HG02642 (cell line): ENCODE measurements at regions not wholly inside any gene's neighbourhood (a gene's known extent, or its start where the extent isn't known, plus 50 kb on each side); places are given as distances from the start of the nearest gene placed in this dataset.
"Not testable (repeated sequence)": the region's sequence is repeated elsewhere in the genome, so short reads cannot be mapped to it uniquely, and the experiment has no call there.

Experiments
- ATAC-seq: cut with Tn5 transposase; IDR thresholded peaks from one replicate; pipeline ENCODE4 v1.9.1; 2021; ENCODE audit warnings: mild to moderate bottlenecking; ENCODE audit not compliant: unreplicated experiment, poor library complexity

DNA sequence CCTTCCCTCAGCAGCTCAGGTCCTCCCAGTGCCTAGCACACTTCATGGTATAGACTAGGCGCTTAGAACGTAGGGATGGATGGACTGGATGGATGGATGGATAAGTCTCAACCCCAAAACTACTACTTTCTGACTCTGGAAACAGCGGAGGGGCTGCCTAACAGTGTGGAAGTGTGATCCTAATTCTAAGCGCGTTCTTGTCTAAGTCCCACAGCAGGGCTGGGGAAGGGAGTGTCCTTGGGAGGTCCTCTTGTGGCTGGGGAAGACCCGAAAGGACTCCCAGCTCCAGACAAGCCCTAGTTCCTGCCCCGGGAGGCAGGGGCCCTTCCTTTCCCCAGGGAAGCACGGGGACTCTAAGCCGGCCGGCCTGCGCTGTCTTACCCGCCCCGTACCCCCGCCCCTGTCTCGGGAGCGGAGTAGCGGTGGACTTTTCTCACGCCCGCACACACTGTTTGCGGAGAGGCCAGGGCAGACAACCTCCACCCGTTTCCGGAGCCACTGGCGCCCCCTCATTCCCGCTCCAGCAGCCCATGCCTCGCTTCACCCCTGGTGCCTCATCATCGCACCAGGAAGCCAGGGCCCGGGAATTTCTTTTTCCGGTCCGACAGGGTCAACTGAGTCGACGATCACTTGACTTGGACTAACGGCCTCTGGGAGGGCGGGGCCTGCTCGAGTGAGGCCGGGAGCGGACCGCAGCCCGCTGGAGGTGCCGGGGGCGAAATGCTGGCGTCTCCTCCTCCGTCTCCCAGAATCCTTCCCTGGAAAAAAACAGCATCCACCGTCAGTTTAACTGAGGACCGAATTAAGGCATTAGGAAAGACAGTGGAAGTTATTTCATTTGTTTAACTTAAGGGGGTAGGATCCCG lies 133.3 kb downstream of the TBC1D2B start:
- no peak for ATAC-seq

DNA sequence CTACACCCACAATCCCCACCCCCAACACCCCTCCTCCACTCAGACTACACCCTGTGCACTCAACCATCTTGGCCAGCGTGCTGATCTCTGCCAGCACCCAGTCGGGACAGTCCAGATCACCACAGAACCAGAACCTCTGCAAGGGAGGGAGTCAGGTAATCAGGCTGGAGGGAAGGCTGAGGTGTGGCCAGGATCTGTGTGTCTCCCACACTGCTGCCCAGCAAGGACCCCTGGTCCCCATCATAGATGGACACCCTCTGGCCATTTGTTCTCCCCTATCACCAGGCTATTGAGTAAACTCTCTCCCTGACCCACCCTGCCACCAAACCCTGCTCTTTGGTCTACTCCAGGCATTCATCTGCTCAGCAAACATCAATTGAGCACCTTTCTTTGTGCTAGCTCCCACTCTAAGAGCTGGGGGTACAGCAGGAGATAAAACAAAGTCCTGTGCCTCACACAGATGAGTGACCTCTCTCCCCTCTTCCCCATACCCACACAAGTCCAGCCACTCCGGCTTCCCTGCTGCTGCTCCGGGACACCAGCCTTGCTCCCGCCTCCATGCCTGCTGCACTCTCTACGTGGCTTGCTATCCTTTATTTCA lies 134.8 kb downstream of the TBC1D2B start:
- no peak for ATAC-seq

DNA sequence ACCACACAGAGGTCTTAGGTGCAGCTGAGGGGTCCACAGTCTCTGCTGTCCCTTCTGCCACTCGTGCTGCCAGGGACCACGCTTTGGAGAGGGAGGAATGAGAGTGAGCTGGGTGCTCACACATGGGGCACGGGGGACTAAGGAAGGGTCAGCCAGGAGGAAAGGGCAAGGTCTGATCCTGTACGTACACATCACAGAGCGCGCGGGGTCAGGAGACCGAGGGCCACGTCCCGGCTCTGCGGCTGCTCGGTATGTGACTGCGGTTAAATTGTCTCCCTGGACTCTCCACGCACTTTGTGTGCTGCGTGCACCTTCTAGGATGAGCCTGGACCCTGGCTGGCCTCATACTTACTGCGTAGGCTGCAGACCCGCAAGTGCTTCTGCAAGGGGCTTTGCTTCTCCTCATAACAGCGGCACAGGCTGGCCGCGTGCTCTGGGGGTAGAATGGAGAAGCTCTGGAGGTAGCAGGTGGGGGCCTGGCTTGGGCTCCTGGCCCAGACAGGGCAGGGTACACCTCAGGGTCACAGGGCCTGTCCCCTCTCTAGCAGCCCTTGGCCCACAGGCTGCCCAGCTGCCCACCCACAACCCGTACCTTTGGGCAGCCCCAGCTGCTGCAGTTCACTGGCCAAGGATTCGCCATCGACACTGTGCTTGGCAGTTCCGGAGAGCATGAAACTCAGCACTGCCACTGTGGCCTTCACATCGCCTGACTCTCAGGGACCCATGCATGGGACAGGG lies 136.3 kb downstream of the TBC1D2B start:
- not testable (repeated sequence) for ATAC-seq

DNA sequence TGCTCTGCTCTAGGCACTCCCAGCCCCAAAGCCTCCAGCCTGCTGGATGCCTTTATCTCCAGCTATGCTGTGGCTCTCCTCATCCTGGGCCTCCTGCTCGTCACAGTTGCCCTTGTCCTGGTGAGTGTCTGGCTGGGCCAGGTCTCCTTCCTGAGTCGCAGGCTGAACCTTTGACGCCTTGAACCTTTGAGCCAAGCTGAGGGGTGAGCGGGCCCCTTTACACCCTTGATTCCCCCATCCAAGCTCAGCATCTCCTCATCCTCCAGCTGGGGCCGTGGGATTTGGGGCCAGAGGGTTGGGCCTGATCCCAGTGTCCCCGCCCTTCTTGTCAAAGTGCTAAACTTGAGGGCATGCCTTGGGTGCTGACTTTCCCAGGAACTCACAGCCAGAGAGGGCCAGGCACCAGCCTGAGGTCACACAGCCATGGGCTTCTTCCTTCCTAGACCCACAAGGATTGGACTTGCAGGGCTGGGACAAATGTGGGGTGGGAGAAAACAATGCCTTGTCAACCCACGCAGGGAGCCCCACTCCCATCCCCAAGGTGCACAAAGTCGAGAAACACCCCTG lies 137.0 kb downstream of the TBC1D2B start:
- ATAC-seq: no peak

DNA sequence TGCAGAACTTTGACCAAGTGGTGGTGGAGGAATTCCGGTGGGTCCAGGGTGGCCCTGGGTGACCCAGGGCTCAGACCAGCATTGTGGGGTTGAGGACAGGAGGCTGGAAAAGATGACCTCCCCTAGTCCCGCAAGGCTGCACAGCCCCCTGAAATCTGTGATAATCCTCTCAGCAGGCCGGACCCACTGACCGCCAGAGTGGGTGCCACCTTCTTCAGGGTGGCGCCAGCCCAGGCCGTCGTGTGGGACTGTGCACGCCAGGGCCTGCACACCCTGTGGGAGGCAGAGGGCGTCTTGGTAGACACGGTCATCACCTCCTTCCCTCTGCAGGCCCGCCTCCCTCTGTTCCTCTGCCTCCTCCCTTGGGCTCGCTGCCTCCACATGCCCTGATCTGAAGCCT lies 137.7 kb downstream of the TBC1D2B start:
- no peak for ATAC-seq

DNA sequence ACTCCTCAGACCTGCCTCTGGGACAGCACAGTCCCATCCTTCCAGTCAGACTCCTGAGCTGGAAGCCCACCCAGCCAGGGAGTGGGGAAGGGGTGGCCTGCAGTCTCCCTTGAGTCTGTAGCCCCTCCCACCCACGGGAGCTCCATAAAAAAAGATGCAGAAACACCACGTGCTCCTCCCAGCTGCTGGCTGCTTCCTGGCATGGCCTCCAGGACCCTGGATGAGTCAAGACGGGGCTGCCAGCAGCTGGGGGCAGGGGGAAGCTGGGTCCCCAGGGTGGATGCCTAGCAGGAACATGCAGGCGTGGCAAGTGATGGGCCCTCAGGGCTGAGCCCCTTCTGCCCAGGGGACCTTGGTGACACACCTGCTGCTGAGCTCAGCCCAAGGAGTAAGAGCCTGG lies 138.5 kb downstream of the TBC1D2B start:
- not testable (repeated sequence) for ATAC-seq

DNA sequence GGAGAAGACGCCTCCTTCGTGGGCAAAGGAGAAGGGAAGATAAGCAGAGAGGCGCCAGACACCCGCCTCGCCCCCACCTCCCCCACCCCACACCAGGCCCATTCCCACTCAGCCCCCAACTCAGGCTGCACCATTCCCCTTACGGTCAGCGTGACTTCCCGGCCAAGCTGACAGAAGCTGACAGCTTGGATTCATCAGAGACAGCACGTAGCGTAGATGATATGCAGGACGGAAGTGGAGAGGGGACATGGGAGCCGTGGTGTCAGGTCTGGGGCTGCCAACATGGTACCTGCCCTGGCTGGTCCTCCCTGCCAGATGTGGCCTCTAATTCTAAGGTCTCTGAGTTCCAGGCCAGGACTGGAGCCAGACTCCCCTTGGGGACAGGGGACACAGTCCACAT lies 139.0 kb downstream of the TBC1D2B start:
- not testable (repeated sequence) for ATAC-seq

DNA sequence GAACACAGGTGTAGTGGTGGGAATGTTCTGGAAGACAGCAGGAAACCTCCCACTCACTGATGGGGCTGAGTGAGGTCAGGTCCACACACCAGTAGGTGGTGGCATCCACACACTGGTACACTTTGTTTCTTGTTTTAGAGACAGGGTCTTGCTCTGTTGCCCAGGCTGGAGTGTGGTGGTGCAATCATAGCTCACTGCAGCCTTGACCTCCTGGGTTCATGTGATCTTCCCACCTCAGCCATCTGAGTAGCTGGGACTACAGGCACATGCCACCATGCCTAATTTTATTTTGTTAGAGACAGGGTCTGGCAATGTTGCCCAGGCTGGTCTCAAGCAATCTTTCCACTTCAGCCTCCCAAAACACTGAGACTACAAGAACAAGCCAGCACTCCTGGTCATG lies 140.9 kb downstream of the TBC1D2B start:
- not testable (repeated sequence) for ATAC-seq

DNA sequence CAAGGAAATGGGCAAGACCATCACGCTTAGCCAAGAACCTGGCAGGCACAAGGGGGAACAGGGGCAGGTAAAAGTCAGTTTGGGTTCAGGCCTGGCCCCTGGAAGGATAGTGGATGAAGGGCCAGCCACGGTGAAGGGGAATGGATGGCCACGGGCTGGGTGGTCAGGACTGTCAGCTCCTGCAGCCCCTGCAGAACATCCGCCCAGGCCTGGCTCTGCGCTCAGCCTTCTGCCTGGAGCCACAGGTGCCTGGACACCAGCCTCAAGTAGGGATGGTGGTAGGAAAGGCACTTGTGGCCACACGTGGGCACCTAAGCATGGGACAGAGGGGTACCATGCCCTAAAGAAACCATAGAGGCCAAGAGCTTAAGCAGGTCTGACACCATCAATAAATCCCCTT lies 143.0 kb downstream of the TBC1D2B start:
- not testable (repeated sequence) for ATAC-seq

DNA sequence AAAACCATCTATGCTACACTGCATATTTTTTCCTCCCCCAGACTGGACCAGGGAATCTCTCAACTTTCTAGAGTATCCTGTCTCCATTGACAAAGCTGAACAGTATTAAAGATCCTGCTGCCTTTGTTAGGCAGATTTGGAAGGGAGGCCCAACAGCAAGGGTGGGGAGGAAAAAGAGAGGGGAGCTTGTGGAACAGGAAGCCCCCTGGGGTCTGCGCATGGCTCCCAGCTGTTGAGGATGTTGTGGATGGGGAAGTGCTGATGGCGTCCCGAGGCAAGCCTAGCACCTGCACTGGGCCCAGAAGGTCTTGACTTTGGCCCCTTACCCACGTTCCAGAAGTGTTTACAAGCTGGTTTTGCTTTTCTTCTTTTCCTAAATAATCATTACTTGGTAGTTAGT lies 146.6 kb downstream of the TBC1D2B start:
- not testable (repeated sequence) for ATAC-seq

DNA sequence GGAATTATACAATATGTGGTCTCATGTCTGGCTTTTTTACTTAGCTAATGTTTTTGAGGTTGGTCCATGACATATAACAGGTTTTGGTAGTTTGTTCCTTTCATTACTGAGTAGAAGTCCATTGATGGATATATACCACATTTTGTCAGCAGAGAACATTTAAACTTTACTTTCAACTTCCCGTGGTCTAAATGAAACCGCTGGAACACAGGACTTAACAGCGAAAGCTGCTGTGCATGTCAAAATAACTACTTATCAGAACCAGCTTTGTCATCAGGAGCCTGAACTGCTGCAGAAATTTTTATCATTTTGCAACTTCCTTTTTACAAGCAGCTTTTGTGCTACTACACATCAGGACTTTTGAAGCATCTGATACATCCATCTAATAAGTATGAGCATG lies 147.0 kb downstream of the TBC1D2B start:
- not testable (repeated sequence) for ATAC-seq

DNA sequence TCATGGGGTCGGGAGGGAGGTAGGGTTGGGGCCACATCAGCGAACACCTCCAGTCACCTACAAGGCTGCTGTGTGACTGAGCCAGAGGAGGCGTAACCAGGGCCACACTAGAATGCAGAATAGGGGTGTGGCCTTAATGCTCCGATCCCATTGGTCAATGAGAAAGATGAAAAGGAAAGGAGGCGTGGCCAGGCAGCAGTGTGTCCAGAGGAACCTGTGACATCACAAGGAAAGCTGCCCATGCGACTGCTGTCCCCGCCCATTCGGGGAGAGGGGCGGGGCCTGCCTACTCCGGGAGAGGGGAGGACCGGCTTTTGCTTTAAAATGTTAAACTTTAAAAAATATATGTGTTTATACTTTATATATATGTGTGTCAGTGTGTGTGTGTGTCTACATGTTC lies 150.7 kb downstream of the TBC1D2B start:
- ATAC-seq: not testable (repeated sequence)

DNA sequence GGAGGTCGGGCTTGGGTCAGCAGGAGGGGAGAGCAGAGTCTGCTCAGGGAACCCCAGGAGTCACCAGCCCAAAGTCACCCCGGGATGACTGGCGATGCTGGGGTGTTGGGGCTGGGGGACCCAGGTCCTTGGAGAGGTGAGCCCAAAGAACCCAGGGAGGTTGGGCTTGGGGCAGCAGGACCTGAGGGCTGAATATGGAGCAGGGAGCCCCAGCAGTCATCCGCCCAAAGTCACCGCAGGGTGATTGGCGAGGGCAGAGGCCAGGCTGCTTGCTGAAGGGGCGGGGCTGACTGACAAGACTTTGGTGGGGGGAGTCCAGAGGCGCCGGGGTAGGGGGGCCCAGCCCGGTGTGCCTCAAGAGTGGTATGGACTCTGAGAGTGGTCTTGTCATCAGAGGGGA lies 151.2 kb downstream of the TBC1D2B start:
- not testable (repeated sequence) for ATAC-seq

DNA sequence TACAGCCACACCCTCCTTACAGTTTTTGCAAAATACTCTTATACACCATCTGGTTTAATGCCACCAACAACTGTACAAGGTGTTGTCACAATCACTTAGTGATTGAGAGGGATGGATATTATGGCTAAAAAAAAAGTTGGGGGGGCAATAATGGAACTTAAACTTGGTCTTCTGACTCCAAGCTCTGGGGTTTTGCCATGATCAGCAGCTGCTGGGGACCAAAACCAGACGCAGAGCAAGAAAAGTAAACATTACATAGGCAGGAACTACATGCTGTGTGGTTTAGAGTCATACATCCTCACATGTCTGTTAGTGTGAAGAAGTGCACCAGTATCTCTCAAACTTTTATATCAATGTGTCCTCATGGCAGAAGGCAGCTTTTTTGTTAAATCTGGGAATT lies 152.4 kb downstream of the TBC1D2B start:
- ATAC-seq: not testable (repeated sequence)

DNA sequence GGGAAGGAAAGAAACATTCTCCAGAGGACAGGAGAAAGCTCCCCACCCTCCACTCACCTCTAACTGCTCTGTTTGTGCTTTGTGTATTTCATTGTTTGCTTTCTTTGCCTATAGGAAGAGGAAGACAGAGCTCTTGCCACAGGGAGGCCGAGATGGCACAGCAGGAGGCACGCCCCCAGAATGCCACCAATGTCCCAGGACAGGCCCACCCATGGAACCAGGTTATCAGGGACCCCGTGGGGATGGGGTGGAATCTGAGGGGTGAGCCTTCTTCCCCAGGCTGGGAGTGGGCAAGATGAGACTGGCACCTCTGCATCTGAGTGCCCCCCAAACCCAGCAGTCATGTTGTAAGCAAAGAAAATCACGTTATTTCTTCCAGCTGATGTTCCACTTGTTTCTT lies 155.8 kb downstream of the TBC1D2B start:
- no peak for ATAC-seq

DNA sequence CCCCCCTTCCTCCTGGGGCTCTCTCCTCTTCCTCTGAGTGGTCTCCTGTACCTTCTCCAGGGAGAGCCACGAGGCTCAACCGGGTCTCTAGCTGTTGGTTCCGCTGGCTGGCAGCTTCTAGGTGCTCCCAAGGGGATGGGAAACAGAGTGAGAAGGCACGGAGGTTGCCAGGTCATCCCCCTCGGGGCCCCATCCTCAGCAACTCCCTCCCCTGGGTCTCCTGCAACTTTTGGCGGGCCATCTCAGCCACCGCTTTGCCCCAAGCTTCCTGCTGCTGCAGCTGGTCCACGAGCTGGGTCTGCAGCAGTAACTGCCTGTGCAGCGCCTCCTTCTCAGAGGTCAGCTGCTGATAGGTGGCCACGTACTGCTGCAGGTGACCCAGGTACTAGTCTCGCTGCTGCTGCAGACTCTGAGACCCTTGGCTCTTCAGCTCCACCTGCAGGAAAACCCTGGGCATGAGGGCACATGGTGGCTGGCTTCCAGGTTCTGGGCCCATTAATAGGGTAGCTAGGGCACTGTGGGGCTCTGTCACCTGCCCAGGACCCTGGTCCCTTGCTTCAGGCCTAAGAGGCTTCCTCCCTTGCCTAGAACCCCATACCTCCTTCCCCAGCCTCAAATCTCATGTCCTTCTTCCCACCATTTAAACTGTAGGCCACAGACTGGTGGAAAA lies 160.4 kb downstream of the TBC1D2B start:
- not testable (repeated sequence) for ATAC-seq

DNA sequence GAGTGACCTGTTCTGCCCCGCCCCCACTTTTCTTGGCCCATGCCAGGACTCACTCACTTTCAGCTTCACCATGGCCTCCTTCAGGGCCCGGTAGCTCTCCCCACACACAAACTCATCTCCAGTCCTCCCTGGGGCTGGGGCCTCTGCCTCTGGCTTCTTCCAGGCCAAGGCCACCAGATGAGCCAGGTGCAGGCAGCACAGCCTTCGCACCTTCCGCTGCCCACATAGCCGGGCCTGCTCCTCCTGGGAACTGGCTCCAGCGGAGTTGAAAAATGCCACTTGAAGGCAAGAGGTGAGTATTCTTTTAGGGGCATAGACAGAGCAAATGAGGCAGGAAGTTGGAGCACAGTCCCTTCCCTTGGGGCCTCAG lies 161.6 kb downstream of the TBC1D2B start:
- ATAC-seq: not testable (repeated sequence)

DNA sequence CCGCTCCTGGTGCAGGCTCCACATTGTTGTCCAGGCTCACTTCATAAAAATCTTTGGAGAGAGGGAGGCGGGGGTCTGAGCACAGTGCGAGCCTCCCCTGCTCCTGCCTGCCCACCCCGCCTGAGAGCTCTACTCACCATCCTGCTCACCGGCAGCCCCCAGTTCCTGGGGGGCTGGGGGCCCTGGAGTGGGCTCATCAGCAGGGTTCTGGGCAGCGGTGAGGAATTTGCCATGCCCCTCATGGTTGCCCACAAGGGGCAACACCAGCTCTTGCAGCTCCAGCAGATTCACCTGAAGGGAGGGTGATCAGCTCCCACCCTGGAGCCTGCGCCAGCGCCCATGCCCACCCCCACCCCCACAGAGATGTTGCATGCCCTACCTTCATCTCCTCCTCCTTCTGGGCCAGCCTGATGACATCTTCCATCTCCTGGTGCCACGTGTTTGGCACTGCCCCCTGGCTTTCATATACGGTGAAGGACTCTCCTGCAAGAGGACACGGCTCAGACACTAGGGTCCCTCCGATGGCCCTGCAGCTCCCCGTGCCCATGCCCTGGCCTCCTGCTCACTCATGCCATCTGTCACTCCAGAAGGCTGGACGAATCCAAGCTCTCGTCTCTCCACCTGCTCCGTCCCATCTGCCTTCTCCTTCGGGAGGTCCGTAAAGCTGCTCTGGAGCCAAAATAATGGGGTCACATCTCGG lies 162.1 kb downstream of the TBC1D2B start:
- no peak for ATAC-seq

DNA sequence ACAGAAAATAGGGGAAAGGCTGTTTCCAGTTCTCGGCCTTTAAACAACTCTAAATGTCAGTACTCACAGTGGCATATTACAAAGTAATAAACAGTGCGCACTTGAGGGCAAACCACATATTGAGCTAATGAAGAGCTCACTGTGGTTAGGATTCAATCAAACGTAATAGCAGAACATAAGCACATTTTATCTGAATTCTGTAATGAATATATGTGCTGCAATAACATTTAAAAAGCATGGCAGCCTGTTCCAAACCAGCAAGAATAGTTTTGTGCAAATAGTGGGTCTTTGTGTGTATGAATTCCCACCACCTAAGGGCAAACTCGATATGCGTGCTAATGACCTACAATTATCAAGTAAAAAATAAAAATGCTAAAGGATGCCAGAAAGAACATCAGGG lies 163.0 kb downstream of the TBC1D2B start:
- ATAC-seq: not testable (repeated sequence)
